22Rv1 (cell line): ENCODE measurements at regions not wholly inside any gene's neighbourhood (a gene's known extent, or its start where the extent isn't known, plus 50 kb on each side); places are given as distances from the start of the nearest gene placed in this dataset.
"Not testable (repeated sequence)": the region's sequence is repeated elsewhere in the genome, so short reads cannot be mapped to it uniquely, and the experiment has no call there.

ENCODE experiments used
- ZFX ChIP-seq: fragments of 450-650 bp; IDR thresholded peaks from 2 replicates; pipeline ENCODE4 v1.6.1; 2017; ENCODE audit warnings: antibody characterized with exemption, borderline replicate concordance
- TF ChIP-seq, protein P1 (sequence below): fragments of 450-650 bp; IDR thresholded peaks from 2 replicates; pipeline ENCODE4 v1.5.1; 2017; ENCODE audit warnings: mild to moderate bottlenecking

DNA sequence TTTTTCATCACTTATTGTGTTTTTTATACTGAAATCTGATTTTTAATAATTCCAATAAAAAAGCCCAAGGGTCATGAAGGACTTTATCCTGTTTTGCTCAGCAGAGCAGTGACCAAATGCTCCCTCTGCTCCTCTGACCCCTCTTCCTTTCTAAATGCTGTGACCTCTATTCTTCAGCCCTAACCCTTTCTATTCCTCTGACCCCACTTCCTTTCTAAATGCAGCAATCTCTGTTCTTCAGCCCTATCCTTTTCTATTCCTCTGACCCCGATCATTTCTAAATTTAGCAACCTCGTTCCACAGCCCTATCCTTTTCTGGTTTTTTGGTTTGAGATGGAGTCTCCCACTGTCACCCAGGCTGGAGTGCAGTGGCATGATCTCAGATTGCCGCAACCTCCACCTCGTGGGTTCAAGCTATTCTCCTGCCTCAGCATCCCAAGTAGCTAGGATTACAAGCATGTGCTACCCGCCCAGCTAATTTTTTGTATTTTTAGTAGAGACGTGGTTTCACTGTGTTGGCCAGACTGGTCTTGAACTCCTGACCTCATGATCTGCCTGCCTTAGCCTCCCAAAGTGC, 581.4 kb upstream of the DEFB115 start:
- TF ChIP-seq, protein P1, sequence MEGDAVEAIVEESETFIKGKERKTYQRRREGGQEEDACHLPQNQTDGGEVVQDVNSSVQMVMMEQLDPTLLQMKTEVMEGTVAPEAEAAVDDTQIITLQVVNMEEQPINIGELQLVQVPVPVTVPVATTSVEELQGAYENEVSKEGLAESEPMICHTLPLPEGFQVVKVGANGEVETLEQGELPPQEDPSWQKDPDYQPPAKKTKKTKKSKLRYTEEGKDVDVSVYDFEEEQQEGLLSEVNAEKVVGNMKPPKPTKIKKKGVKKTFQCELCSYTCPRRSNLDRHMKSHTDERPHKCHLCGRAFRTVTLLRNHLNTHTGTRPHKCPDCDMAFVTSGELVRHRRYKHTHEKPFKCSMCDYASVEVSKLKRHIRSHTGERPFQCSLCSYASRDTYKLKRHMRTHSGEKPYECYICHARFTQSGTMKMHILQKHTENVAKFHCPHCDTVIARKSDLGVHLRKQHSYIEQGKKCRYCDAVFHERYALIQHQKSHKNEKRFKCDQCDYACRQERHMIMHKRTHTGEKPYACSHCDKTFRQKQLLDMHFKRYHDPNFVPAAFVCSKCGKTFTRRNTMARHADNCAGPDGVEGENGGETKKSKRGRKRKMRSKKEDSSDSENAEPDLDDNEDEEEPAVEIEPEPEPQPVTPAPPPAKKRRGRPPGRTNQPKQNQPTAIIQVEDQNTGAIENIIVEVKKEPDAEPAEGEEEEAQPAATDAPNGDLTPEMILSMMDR, result not testable (repeated sequence)
- not testable (repeated sequence) for TF ChIP-seq ZFX
